Stimulated activated CD4-positive, alpha-beta T cell treated with anti-CD3 and anti-CD28 coated beads, Interleukin-15, amount 100 ng/mL, for 1 hour (primary cell): ENCODE measurements at regions not wholly inside any gene's neighbourhood (a gene's known extent, or its start where the extent isn't known, plus 50 kb on each side); places are given as distances from the start of the nearest gene placed in this dataset.
A peak's percentile ranks its signal among the peaks of the same experiment; 100 is the strongest.

ENCODE experiments used
- DNase-seq, 2 donors: peaks; one replicate each; pipeline ENCODE4 v3.0.0-alpha.2; 2020; ENCODE audit warnings: low read depth in 1 of 2, low spot score in 1 of 2

DNA sequence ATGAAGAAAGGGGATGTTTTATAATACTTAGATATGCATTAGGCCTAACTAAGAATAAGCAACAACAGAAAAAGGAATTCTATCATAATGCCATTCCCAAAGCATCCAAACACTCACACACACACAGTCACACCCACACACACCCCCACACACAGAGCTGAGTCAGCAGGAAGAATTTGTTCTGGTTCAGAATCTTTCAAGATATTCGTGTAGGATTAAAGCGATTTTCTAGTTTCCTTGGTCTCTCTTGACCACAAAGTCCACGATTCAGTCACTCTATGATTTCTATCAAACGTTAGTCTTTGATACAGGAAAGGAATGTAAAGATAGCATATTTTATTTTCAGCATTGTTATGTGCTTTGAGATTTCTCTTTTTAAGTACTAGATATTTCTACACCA is 382.6 kb upstream of the DCN start:
- peak in 1 of 2 donors; percentile 17 for DNase-seq

DNA sequence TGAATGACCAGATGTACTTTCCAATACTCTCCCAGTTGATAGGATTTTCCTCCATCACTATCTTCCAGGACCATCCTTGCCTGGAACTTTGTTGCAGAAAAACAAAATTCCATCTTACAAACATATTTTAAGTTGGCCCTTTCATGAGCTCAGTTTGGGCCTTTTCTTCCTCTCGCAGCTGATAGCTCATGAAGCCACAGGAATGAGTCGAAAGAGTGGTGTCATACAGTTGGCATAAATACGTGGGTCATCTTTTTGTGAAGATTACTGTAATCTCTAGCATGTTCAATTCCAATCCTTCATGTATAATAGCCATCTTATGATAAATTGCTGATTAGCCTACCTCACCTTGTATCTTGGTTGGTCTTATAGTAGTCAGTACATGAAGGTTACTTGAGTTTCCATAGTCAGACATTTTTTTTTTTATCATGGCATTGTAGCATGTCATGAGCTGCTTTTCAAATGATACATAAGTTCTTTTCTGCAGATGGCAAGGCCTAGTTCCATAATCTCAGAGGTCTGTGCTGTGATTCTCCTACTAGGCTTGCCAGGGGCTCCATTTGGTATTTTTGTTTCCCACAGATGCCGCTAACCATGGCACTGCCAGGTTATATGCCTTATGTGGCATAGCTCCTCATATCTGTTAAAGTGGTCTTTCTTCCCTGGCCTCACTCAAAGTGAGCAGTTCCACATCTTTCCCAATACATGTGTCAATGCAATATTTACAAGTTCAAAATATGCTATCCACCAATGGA is 380.6 kb upstream of the DCN start:
- no peak for DNase-seq

DNA sequence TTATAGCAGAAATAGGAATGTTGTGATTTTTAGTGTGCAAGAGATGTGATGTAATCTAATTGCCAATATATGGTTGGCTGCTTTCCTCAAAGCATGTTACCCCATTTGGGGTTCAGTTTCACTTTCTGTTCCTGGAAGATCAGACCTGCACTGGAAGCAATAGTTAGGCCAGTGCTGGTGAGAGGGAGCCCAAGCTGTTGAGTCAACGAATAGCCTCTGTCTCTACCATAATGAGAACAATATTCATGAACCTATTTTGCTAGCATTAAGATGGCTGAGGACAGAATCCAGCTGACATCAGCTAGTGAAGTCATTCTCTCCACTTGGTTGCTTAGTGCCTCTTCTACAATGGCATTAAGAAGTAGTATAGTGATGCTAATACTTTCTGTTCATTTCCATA is 379.9 kb upstream of the DCN start:
- no peak for DNase-seq

DNA sequence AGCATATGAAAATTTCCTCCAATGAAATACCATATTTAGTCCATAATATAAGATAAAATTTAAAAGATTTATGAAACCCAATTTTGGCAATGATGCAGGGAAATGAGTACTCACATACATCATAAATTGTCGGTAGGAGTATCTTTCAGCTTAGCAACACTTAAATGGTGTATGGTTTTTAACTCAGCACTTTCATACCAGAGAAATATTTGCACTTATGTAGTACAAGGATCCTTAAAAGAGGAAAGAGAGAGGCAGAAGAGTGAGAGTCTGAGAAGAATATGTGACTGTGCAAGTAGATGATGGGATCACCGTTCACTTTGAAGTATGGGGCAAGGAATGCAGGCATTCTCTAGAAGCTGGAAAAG is 379.3 kb upstream of the DCN start:
- DNase-seq = no peak

DNA sequence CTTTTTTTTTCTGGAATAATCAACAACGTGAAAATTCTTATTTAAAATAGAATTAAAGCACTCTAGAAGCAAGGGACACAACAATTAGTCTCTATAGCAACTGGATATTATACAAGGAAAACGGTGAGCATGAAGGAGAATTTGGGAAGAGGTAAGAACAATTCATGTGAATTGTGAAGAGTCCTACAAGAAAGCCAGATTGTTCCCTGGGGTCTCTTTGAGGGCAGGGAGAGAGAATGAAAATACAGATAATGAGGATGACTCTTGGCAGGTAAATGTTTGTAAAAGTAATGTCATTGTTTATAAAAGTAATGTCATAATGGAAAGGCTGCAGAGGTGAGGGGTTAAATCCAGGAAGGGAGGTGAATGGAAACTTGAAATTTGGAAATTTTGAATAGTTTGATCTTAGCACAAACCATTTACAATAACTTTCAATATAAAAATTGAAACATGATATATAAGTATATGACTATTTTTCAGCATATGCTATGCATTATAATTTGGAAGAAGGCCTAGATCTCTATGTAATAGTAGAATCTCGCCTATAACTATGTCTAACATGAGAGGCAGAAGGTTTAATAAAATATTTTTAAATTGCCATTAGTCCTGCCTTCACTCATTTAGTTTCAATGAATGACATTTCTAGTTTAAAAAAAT is 378.8 kb upstream of the DCN start:
- DNase-seq = no peak

DNA sequence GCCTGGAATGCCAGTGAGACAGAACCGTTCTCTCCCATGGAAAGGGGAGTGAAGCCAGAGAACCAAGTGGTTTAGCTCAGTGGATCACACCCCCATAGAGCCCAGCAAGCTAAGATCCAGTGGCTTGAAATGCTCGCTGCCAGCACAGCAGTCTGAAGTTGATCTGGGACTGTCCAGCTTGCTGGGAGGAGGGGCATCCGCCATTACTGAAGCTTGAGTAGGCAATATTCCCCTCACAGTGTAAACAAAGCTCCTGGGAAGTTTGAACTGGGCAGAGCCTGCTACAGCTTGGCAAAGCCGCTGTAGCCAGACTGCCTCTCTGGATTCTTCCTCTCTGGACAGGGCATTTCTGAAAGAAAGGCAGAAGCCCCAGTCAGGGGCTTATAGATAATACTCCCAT is 374.3 kb upstream of the DCN start:
- no peak for DNase-seq

DNA sequence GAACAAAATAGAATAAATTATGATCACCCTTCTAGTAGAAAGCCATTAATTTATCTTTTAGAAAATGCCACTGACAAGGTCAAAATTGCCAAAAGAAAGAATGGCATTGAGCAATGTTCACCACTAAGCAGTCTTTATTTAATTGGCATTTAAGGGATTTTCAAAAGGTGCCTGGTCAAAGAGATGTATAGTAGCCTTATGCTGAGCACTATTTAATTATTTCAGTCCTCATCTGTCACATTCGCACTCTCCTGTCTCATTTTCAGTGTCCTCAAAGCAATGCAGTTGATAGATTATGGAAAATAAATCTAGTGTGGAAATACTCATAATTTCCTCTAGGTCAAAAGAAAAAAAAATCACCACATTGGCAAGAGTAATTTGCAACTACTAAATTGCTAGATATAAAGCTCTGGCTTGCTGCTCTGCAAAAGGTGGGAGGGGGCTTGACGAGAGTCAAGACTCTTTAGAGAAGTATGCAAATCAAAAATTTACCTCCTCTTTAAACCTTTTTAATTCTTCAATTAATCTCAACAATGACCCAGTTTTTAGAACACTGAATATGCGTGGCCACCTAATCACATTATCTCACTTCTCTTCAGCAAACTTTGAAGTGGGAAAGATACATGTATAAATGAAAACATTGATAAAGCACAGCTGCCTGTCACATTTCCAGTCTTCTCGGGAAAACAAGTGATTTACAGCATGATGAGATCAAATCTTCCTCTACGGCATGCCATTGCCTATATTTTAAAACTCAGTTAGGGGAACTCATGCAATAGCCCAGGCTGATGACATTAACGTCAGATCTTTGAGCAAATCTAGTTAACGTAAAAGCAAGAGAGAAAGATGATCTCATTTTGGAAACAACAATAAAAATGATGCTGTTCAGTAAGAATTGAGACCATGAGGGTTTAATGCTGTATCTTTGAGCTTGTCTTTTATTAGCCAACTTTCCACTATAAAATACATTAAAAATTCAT is 373.1 kb upstream of the DCN start:
- no peak for DNase-seq

DNA sequence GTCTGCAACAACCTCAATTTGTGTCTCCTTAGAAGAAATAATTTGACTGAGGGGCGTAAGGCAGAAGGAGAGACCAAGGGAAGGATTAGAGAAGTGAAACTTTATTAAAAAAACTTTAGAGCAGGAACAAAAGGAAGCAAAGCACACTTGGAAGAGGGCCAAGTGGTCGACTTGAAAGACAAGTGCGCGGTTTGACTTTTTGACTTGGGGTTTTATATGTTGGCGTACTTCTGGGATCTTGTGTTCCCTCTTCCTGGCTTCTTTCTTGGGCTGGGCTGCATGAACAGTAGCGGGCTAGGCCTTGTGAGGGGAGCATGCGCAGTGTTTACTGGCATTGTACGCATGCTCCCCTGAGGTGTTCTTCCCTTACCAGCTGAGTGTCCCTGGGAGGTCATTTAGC is 369.3 kb upstream of the DCN start:
- DNase-seq = no peak

DNA sequence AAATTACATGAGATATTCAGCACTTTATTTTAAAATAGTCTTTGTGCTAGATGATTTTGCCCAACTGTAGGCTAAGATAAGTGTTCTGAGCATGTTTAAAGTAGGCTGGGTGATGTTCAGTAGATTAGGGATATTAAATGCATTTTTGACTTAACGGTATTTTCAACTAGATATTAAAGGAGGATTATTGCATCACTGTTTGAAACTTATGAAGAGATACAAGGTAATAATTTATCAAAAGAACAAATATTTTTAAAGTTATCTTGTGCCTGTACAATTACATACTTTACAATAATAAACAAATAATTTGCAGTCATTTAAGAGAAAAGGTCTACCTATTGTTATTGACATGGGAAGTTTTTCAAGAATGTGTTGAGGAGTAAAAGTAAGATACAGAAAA is 368.6 kb upstream of the DCN start:
- DNase-seq = no peak

DNA sequence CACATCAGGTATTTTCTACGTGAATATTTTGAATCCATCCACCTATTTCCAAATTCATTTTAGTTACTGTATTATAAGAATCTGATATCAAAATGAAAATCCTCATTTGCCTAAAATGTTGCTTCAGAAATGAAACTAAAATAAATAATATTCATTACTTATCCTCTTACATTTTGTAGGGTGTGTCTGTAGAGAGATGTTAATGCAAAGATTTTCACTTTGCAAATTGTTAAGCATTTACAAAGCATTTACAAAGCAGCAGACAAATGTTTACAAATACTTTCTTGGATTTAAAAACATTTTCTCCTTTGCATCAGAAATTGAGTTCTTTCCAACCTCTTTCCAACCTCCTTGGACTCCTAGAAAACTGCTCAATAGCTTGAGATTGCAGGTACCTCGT is 360.0 kb upstream of the DCN start:
- no peak for DNase-seq

DNA sequence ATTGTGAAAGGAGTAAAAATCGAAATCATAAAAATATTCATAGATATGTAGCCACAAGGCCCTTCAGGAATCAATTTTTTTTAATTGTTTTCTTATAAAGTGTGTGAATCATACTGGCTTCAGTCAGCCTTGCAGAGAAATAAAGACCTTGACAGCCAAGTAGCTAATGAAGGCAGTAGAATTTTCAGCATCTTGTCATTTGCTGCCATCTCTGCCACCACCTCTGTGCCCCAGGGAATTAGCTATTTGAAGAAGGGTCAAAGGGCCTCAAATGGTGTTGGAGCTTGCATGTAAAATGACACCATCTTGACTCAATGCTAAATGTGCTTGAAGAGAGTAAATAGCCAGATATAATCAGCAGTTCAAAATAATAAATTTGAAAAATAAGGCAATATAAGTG is 359.4 kb upstream of the DCN start:
- DNase-seq = no peak

DNA sequence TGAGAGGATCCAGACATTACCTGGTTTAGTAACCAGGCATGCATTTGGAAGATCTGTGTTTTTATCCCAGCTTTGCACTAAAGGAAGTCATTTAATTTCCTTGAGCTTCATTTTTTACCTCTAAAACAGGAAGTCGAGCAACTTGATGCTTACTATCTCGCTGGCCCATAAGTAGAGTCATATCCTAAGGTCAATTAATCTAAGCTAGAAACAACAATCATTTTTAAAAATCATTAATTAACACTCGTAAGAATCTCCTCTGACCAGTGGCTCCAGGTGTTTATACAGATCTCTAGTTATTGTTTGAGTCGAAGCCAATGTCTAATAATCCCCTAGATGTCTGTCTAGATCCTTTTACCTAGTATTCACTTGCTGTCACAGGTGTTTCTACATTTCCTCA is 355.8 kb upstream of the DCN start:
- DNase-seq = no peak

DNA sequence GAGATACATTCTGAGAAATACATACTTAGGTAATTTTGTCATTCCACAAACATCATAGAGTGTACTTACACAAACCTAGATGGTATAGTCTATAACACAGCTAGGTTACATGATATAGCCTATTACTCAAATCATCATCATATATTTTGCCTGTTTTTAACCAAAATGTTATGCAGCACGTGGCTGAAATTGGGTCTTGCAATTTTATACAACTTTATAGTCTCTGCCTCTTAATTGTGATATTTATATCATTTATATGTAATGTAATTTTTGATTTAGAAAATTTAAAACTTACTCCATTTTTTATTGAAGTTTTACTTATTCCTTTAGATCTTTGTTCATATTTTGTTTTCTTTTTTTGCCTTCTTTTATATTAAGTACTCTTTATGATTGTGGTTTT is 350.7 kb upstream of the DCN start:
- DNase-seq = no peak

DNA sequence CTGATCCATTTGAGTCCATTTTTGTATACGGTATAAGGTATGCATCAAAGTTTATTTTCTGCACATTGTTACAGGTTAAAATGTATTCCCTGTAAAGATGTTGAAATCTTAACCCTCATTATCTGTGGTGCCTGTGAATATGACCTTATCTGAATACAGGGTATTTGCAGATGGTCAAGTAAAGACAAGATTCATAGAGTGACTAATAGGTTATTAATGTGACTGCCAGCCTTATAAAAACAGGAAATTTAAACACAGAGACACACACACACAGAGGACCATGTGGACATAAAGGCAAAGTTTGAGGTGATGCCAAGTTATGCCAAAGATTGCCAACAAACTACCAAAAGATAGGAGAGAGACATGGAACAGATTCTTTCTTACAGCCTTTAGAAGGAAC is 347.2 kb upstream of the DCN start:
- DNase-seq = no peak

DNA sequence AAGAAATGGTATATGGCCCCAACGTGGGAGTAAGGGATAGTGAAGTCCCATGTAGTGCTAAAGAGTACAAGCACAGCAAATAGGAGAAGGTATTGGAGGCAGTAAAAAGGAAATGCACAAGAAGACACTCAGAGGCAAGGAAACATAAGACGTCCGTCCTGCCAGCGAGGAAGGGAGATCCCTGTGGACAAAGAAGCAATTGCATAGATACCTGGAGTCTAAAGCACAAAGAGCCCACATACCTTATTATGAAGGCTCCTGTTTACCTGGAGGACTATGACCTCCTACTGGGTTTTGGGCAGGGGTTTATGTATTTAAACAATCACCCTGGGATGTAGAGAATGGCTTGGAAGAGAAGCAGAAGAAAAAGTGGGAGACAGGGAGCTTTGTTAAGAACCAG is 341.2 kb upstream of the DCN start:
- no peak for DNase-seq

DNA sequence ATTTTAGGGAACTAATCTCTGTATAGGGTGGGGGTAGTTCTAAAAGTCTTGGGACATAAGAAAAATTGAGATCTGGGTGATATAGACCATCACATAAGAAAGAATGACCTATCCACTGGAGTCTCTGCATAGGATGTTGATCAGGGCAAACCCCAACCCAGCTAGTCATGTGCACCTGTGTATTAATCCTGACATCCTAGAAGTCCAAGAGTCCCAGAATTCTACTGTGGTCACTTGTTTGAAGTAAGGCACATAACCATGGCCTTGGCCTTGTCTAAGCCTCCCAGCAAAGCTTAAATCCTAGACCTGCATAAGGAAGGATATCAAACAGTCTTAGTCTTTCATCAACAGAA is 334.1 kb upstream of the DCN start:
- DNase-seq = no peak

DNA sequence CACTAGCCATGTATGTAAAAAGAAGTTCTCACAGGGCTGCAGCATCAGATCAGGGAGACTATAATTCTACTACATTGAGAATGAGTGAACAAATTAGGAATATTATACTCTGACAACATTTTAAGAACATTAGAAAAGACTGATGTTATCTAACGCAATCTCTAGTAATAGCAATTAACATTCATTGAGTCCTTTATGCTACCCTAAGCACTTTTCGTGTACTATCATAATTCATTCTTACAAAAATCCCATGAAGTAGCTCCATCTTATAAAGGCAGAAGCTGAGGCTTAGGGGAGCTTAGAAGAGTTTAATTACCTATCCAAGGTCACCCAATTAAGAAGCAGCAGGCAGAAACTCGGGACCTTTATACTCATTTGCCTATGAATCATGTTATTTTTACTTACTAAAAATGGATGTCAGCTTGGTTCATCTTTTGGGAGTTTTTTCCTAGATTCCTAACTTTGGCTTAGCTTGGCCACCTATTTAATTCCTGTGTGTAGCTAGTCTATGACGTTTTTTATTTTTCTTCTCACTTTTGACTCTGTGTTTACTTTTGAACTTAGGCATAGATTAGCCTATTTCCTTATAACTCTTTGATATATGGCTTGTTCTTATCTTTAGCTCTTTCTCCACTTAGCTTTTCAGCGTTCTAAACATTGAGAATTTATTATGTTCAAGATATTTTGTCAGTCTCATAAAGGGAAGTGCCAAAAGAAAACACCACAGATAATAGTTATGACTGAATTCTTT is 333.5 kb upstream of the DCN start:
- no peak for DNase-seq

DNA sequence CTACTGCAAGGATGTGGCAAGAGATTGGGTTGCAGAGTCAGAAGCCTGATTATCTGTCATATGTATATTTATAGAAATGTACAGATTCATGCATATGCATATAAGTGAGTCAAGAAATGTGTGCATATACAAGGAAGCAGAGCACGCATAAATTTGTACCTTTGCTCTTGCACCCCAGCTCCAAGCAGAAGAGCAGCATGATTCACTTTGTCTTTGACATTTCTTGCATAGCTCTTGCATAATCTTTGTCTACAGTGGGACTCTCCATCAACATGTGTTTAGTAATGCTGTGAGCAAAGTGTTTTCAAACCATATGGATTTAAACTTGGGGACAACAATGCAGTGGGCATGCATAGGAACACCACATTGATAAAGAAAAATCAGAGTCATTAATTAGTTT is 330.7 kb upstream of the DCN start:
- no peak for DNase-seq

DNA sequence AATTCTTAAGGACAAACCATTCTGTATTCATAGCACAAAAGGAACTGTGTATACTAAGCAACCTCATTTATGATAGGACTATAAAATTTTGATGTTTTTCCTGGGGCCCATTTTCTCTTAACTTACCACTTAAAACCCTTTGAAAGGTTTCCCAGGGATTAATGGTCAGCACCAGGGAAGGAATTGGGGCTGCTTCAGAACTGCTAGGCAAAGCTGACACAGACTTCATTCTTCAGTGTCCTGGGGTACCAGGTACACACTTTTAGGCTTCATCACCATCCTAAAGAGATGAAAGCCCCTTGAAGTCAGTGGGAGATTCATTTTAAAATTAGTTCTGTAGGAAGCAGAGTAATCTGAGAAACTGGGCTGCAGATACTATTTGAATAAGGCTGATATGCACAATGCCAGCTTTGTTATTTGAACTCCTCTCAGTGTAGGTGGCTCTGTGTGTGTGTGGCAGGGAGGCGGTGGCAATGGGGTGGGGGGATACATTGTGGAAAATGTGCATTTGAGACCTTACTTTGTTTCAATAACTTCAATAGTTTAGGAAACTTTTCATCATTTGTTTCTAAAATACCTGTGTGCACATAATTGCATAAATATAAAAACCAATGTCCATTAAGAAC is 329.3 kb upstream of the DCN start:
- no peak for DNase-seq

DNA sequence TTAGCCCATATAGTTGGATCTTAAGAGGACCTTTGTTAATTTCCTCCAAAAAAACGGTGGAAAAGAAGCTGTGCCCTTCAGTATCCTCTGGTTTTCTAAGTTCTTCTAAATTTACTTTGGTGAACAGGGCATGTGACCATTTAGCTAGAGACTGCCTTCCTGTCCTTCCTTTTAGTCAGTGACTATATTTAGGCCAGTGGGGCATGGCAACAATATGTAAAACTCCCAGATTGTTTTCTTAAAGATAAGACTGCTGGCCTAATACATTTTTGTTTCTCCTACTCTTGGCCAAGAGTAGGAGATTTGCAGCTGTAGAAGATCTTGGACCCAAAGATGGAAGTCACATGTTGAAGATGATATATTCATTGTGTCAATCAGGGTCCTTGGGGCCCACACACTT is 325.1 kb upstream of the DCN start:
- DNase-seq = no peak

DNA sequence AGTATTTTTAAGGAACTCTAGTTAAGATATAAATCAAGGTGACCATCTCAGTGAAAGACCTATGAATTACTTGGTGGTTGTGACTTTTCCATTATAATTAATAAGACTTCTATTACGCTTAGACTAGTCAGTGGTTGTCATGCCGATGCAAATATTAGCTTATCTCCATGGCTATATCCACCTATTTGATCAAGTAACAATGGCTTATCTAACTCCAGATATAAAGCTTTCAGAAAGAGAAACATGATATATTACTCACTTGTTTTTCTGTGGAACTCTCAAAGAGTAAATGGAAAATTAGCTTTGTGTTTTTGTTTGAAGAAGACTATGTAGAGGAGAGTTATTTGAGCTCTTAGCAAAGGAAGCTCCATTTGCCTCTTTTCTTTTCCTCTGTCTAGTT is 323.8 kb upstream of the DCN start:
- no peak for DNase-seq
